ENCODE measurements at regions not wholly inside any gene's neighbourhood (a gene's known extent, or its start where the extent isn't known, plus 50 kb on each side); places are given as distances from the start of the nearest gene placed in this dataset.

DNA sequence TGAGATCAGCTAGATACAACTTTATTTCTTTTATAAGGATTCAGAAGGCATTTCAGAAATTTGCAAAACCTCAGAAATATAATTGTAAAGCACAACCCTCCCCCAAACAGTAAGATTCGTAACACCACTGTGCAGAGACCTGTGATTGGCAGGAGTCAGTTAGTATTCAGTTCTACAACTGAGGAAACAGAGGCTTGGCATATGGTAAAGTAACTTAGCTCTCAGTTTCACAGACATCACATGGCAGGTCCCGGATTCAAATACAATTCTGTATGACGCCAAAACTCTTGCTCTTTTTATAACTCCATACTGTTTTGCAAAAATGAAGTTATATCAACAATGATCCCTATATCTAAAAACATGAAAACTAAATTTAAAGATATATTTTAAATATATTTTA, 225.6 kb upstream of the LMCD1 start:
- TF ChIP-seq, protein P1, sequence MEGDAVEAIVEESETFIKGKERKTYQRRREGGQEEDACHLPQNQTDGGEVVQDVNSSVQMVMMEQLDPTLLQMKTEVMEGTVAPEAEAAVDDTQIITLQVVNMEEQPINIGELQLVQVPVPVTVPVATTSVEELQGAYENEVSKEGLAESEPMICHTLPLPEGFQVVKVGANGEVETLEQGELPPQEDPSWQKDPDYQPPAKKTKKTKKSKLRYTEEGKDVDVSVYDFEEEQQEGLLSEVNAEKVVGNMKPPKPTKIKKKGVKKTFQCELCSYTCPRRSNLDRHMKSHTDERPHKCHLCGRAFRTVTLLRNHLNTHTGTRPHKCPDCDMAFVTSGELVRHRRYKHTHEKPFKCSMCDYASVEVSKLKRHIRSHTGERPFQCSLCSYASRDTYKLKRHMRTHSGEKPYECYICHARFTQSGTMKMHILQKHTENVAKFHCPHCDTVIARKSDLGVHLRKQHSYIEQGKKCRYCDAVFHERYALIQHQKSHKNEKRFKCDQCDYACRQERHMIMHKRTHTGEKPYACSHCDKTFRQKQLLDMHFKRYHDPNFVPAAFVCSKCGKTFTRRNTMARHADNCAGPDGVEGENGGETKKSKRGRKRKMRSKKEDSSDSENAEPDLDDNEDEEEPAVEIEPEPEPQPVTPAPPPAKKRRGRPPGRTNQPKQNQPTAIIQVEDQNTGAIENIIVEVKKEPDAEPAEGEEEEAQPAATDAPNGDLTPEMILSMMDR (IDR thresholded peaks at IDR 0.05; ENCODE audit: low read depth, low read length), result no peak
- DNase-seq, result no peak
- Histone ChIP-seq H3K36me3 (no peaks in the 10 kb centered on the region), H3K4me3 (ENCODE audit: low read depth, low read length) (no peak overlapping the region), H3K27me3 (no peaks in the 10 kb centered on the region), H3K9me3 (no peaks in the 10 kb centered on the region), H3K4me1 (no peaks in the 10 kb centered on the region)

DNA sequence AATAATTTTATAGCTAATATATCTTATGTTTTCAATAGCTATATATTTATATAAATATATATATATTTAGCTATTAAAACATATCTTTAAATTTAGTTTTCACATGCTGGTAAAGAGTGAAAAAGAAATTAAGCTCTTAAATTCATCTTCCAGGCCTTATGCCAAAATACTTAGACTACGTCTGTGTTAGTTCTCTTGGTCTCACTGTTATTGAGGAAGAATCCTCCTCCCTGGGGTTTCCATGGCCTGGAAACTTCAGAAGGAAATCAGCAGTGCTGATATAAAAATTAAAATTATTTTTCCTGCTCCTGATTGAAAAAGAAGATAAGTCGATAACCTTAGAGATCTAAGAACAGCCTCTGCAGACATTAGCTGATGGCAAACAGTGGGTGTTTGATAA, 225.1 kb upstream of the LMCD1 start:
- H3K4me3 ChIP-seq (ENCODE audit: low read depth, low read length), result no peak overlapping the region
- no peaks in the 10 kb centered on the region for H3K27me3 ChIP-seq
- DNase-seq, result no peak
- TF ChIP-seq, protein P1 (IDR thresholded peaks at IDR 0.05; ENCODE audit: low read depth, low read length), result no peak
- no peaks in the 10 kb centered on the region for H3K9me3 ChIP-seq
- H3K4me1 ChIP-seq, result no peaks in the 10 kb centered on the region
- no peaks in the 10 kb centered on the region for H3K36me3 ChIP-seq

DNA sequence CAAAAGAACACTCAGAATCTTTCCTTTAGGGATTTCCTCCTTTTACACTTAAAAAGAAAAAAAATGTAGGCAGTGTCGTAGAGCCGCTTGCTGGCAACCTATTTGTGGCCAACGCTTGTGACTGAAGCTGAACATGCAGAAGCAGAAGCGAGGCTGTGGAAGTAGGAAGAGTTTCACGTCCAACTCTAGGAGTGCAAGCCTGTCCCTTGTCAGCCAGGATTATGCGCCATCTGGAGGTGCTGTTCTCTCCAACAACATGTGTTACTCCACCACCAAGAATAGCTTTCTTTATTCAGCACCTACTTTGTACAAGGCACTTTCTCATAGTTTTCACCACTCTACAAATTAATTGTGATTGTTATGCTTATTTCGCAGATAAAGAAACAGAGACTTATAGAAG, 223.2 kb upstream of the LMCD1 start:
- DNase-seq, result no peak
- no peaks in the 10 kb centered on the region for H3K9me3 ChIP-seq
- H3K36me3 ChIP-seq, result no peaks in the 10 kb centered on the region
- H3K4me3 ChIP-seq (ENCODE audit: low read depth, low read length), result no peak overlapping the region
- H3K27me3 ChIP-seq, result no peaks in the 10 kb centered on the region
- TF ChIP-seq, protein P1 (IDR thresholded peaks at IDR 0.05; ENCODE audit: low read depth, low read length), result no peak
- no peaks in the 10 kb centered on the region for H3K4me1 ChIP-seq

DNA sequence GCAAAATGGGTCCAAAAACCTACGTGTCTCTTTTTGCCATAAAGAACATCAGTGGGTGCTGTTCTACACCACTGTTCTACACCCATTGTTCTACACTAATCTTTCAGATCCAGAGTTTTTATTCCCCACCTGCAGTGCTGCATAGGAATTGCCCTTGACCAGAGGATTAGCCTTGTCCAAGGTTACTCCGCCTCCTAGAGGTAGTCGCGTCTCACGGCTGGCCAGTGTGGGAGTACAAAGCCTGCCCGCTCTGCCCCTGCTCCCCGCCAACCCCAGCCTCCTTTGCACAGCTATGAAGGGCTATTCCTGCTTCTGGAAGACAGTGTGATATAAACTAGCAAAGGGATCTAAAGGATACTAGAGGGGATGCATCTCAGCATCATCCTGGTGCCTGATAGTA, 222.1 kb upstream of the LMCD1 start:
- Histone ChIP-seq H3K36me3 (no peaks in the 10 kb centered on the region), H3K4me1 (no peaks in the 10 kb centered on the region), H3K27me3 (no peaks in the 10 kb centered on the region), H3K4me3 (ENCODE audit: low read depth, low read length) (no peak overlapping the region), H3K9me3 (no peaks in the 10 kb centered on the region)
- DNase-seq, result no peak
- TF ChIP-seq, protein P1 (IDR thresholded peaks at IDR 0.05; ENCODE audit: low read depth, low read length), result no peak

DNA sequence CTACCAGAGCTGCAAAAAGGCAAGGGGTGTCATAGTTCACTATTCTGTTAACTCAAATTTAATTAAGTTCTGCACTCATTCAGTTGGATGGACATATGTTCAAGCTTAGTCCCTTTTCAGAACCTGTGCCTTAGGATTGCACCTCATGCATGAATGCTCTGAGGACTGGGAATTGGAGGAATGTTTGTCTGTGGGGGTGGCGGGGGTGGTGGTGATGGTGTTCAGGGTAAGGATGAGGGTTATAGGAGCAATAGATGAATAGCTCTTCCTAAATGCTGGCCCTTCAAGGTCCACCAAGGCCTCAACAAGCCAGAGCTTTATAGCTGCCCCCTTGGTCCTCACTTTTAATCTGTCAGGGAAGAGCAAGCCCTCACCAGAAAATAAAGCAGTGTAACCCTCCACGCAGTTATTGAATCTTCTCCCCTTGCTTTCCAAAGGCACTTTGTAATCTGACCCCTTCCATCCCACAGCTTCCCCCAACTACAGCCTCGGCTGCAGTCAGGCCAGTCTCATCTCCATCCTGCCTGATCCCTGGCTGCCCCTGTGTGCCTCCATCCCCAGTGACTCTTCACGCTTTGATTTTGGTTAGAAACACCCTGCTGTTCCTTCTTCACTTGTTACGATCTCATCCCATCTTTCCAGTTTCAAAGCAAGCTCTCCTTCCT, 221.6 kb upstream of the LMCD1 start:
- H3K9me3 ChIP-seq, result no peaks in the 10 kb centered on the region
- H3K4me1 ChIP-seq, result no peaks in the 10 kb centered on the region
- H3K36me3 ChIP-seq, result no peaks in the 10 kb centered on the region
- H3K4me3 ChIP-seq (ENCODE audit: low read depth, low read length), result no peak overlapping the region
- no peaks in the 10 kb centered on the region for H3K27me3 ChIP-seq
- TF ChIP-seq, protein P1 (IDR thresholded peaks at IDR 0.05; ENCODE audit: low read depth, low read length), result no peak
- DNase-seq, result no peak

DNA sequence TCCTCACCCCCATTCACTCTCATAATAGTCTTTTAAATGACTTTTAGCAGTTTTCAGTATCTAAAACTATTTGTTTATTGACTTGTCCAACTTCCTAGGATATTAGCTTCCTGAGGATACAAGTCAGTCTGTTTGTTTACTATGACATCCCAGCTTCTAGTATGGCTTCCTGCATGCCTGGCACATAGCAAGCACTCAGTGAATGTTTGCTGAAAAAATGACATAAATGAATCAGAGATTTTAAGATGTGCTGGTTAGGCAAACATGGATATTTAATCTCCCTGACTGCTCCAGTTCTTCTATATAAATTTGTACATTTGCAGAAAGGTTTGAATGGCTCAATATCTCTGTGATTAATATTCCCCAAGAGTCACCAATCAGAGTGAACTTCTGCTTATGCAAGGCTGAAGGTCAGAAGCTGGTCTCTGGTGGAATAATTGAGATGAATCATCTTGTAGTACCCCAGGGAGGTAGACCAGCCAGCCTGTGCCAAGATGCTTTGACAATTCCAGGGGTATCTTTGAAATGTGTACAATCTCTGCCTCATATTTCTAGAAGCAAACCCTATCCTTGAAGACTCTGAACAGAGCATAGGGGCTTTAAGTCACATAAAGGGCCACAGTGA, 219.0 kb upstream of the LMCD1 start:
- TF ChIP-seq, protein P1 (IDR thresholded peaks at IDR 0.05; ENCODE audit: low read depth, low read length), result no peak
- no peaks in the 10 kb centered on the region for H3K9me3 ChIP-seq
- no peaks in the 10 kb centered on the region for H3K36me3 ChIP-seq
- no peaks in the 10 kb centered on the region for H3K27me3 ChIP-seq
- H3K4me3 ChIP-seq (ENCODE audit: low read depth, low read length), result no peak overlapping the region
- no peak for DNase-seq
- no peaks in the 10 kb centered on the region for H3K4me1 ChIP-seq
